Endodermal cell (in vitro differentiated cells): ENCODE measurements at regions not wholly inside any gene's neighbourhood (a gene's known extent, or its start where the extent isn't known, plus 50 kb on each side); places are given as distances from the start of the nearest gene placed in this dataset.

Source experiments
- DNase-seq: peaks from one replicate; pipeline ENCODE4 v3.0.0-alpha.2; 2017
- H3K27ac ChIP-seq: 2 replicates; pipeline ENCODE4 v1.5.1; 2013; ENCODE audit warnings: mild to moderate bottlenecking, low read depth, low read length, moderate library complexity
- H3K27me3 ChIP-seq: 2 replicates; pipeline ENCODE4 v1.6.1; 2013; ENCODE audit warnings: mild to moderate bottlenecking, low read length, moderate library complexity; ENCODE audit not compliant: insufficient read depth, control insufficient read depth, poor library complexity, severe bottlenecking
- H3K36me3 ChIP-seq: 2 replicates; pipeline ENCODE4 v1.7.0; 2013; ENCODE audit warnings: mild to moderate bottlenecking, low read length, moderate library complexity; ENCODE audit not compliant: control insufficient read depth, insufficient read depth
- H3K4me1 ChIP-seq: one replicate; pipeline ENCODE4 v1.7.0; 2013; ENCODE audit warnings: low read length; ENCODE audit not compliant: control insufficient read depth, insufficient read depth
- H3K4me3 ChIP-seq: 2 replicates; pipeline ENCODE4 v1.5.1; 2013; ENCODE audit warnings: mild to moderate bottlenecking, low read length, moderate library complexity
- H3K9ac ChIP-seq: 2 replicates; pipeline ENCODE4 v1.6.1; 2013; ENCODE audit warnings: mild to moderate bottlenecking, low read length, moderate library complexity; ENCODE audit not compliant: poor library complexity, severe bottlenecking; ENCODE audit errors: extremely low read depth
- H3K9me3 ChIP-seq: 2 replicates; pipeline ENCODE4 v1.6.1; 2013; ENCODE audit warnings: mild to moderate bottlenecking, low read length, moderate library complexity; ENCODE audit not compliant: control insufficient read depth
- H3K27ac Mint-ChIP-seq: 2 replicates; pipeline ENCODE4 v1.8.0; 2020; ENCODE audit warnings: mixed read lengths
- H3K27me3 Mint-ChIP-seq: 2 replicates; pipeline ENCODE4 v1.8.0; 2021; ENCODE audit warnings: mild to moderate bottlenecking, mixed read lengths; ENCODE audit not compliant: insufficient read depth
- H3K36me3 Mint-ChIP-seq: 2 replicates; pipeline ENCODE4 v1.8.0; 2020; ENCODE audit warnings: low read depth, mixed read lengths
- H3K4me1 Mint-ChIP-seq: 2 replicates; pipeline ENCODE4 v1.8.0; 2020; ENCODE audit warnings: mixed read lengths
- H3K4me3 Mint-ChIP-seq: 2 replicates; pipeline ENCODE4 v1.8.0; 2020; ENCODE audit warnings: mild to moderate bottlenecking, moderate library complexity, mixed read lengths
- H3K9me3 Mint-ChIP-seq: 2 replicates; pipeline ENCODE4 v1.8.0; 2020; ENCODE audit warnings: mild to moderate bottlenecking, mixed read lengths
- WGBS, 2 experiments: methylation state at CpG; one replicate each; pipeline versions ENCODE4 v1.1.5 to v1.1.7; 2013; ENCODE audit warnings: missing lambda C conversion rate in 2 of 2, mixed read lengths in 1 of 2; ENCODE audit not compliant: insufficient coverage in 1 of 2, insufficient read length in 1 of 2; 5-methylcytosine and 5-hydroxymethylcytosine counted together
- TF ChIP-seq, protein P1 (sequence below): fragments of 200-600 bp; sonication (generic); conservative IDR thresholded peaks from 2 replicates; pipeline ENCODE4 v1.5.0; 2021; ENCODE audit warnings: antibody characterized with exemption, mild to moderate bottlenecking

DNA sequence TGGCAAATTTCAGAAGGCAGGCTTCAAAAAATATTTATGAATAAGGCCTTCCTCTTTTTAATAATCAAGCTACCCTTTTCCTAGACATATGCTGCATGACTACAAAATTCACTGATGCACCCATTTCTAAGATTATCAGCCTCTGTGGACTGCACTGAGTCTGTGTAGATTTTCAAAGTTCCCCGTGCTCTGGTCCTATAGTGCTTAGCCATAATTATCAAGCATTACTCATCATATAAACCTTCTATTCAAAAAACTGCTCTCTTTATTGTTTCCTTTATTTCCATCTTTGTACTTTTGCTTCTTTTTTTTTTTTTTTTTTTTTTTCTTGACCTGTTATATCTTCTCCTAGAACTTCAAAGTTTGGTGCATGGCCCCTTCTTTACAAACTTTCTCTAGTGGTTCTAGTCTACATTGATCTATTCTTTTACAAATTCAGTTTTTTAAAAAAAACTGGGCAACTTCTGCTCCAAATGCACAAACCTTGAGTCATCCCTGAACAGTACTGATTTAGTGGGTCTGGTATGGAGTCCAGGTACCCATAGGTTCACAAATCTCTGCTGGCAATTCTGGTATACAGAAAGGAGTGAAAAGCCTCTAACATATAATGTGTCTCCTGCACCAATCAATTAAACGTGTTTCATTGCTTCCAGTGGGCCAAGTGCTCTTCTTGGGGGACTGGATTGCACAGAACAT lies 481.9 kb downstream of the NUP35 start:
- peaks cover 13% of the 10 kb centered on the region for H3K4me1 Mint-ChIP-seq
- no peaks in the 10 kb centered on the region for H3K27me3 ChIP-seq

GRCh38 chr2:183606718-183607085 lies 482.5 kb downstream of the NUP35 start:
- H3K36me3 Mint-ChIP-seq, result no peaks in the 10 kb centered on the region
- Histone ChIP-seq H3K27me3 (no peaks in the 10 kb centered on the region), H3K36me3 (no peaks in the 10 kb centered on the region), H3K27ac (no peak overlapping the region), H3K9ac (no peak overlapping the region), H3K4me1 (peaks cover 5% of the 10 kb centered on the region), H3K9me3 (no peaks in the 10 kb centered on the region), H3K4me3 (no peak overlapping the region)
- no peak for DNase-seq
- H3K4me1 Mint-ChIP-seq, result peaks cover 13% of the 10 kb centered on the region
- H3K27ac Mint-ChIP-seq, result no peak overlapping the region
- no peaks in the 10 kb centered on the region for H3K9me3 Mint-ChIP-seq
- WGBS, 2 experiments, result 83% methylated on average over 3 of the region's 3 CpGs; no CpG with 5 or more reads in 1 of the 2 experiments
- no peak overlapping the region for H3K4me3 Mint-ChIP-seq
- H3K27me3 Mint-ChIP-seq, result no peaks in the 10 kb centered on the region
- TF ChIP-seq, protein P1, sequence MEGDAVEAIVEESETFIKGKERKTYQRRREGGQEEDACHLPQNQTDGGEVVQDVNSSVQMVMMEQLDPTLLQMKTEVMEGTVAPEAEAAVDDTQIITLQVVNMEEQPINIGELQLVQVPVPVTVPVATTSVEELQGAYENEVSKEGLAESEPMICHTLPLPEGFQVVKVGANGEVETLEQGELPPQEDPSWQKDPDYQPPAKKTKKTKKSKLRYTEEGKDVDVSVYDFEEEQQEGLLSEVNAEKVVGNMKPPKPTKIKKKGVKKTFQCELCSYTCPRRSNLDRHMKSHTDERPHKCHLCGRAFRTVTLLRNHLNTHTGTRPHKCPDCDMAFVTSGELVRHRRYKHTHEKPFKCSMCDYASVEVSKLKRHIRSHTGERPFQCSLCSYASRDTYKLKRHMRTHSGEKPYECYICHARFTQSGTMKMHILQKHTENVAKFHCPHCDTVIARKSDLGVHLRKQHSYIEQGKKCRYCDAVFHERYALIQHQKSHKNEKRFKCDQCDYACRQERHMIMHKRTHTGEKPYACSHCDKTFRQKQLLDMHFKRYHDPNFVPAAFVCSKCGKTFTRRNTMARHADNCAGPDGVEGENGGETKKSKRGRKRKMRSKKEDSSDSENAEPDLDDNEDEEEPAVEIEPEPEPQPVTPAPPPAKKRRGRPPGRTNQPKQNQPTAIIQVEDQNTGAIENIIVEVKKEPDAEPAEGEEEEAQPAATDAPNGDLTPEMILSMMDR, result no peak

More for the DNA sequence above, 481.9 kb downstream of the NUP35 start:
- Histone ChIP-seq H3K4me1 (peaks cover 5% of the 10 kb centered on the region), H3K9ac (no peak overlapping the region), H3K9me3 (no peaks in the 10 kb centered on the region), H3K27ac (no peak overlapping the region), H3K36me3 (no peaks in the 10 kb centered on the region), H3K4me3 (no peak overlapping the region)
- Mint-ChIP-seq H3K9me3 (no peaks in the 10 kb centered on the region), H3K36me3 (no peaks in the 10 kb centered on the region), H3K27ac (no peak overlapping the region), H3K27me3 (no peaks in the 10 kb centered on the region), H3K4me3 (no peak overlapping the region)
- no peak for DNase-seq
- TF ChIP-seq, protein P1, result no peak
- 79 to 100% methylated on average over 1 to 2 of the region's 2 CpGs for WGBS, 2 experiments

- Mint-ChIP-seq H3K9me3 (no peaks in the 10 kb centered on the region), H3K4me3 (no peak overlapping the region), H3K4me1 (peaks cover 13% of the 10 kb centered on the region), H3K36me3 (no peaks in the 10 kb centered on the region), H3K27me3 (no peaks in the 10 kb centered on the region), H3K27ac (no peak overlapping the region)
- Histone ChIP-seq H3K4me1 (peaks cover 5% of the 10 kb centered on the region), H3K27ac (no peak overlapping the region), H3K9me3 (no peaks in the 10 kb centered on the region), H3K9ac (no peak overlapping the region), H3K4me3 (no peak overlapping the region), H3K36me3 (no peaks in the 10 kb centered on the region), H3K27me3 (no peaks in the 10 kb centered on the region)
- no peak for DNase-seq
- TF ChIP-seq, protein P1, result no peak
- WGBS, 2 experiments, result 85 to 97% methylated on average over 2 to 18 of the region's 21 CpGs
Measured at GRCh38 chr2:183607995-183608394, 483.8 kb downstream of the NUP35 start.
